ENCODE measurements at regions not wholly inside any gene's neighbourhood (a gene's known extent, or its start where the extent isn't known, plus 50 kb on each side); places are given as distances from the start of the nearest gene placed in this dataset.
"Not testable (repeated sequence)": the region's sequence is repeated elsewhere in the genome, so short reads cannot be mapped to it uniquely, and the experiment has no call there.

DNA sequence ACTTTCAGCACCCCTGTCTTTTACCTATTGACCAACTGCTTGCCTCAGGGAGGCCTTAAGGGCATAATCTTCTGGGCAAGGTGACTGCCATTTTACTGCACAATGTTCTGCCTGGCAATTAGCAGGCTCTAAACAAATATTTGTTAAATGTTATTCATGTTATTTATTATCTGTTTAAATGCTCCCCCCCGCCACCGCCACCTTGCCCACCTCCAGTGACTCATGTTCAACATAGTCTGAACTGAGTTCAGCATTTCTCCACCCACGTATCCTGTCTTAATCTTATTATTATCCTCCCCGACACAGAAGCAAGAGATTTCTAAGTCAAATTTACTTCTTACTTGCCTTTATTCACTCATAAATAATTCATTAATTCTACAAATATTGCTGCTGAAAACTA lies 144.8 kb downstream of the LIG4 start:
- ChIA-PET POLR2A (no interaction called here), CTCF (no interaction called here)
- DNase-seq (ENCODE audit: extremely low spot score): no peak
- TF ChIP-seq, protein P1, sequence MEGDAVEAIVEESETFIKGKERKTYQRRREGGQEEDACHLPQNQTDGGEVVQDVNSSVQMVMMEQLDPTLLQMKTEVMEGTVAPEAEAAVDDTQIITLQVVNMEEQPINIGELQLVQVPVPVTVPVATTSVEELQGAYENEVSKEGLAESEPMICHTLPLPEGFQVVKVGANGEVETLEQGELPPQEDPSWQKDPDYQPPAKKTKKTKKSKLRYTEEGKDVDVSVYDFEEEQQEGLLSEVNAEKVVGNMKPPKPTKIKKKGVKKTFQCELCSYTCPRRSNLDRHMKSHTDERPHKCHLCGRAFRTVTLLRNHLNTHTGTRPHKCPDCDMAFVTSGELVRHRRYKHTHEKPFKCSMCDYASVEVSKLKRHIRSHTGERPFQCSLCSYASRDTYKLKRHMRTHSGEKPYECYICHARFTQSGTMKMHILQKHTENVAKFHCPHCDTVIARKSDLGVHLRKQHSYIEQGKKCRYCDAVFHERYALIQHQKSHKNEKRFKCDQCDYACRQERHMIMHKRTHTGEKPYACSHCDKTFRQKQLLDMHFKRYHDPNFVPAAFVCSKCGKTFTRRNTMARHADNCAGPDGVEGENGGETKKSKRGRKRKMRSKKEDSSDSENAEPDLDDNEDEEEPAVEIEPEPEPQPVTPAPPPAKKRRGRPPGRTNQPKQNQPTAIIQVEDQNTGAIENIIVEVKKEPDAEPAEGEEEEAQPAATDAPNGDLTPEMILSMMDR (IDR thresholded peaks at IDR 0.05; ENCODE audit: control extremely low read depth, extremely low read depth, low read depth, missing control alignments): no peak

- ChIA-PET CTCF (interaction anchor here (1.0 kb wide), 1 partner anchor 34 kb away, joined by 3 read pairs; no protein-coding TSS in a partner anchor), POLR2A (no interaction called here)
- TF ChIP-seq, protein P1 (IDR thresholded peaks at IDR 0.05; ENCODE audit: control extremely low read depth, extremely low read depth, low read depth, missing control alignments): no peak
- no peak for DNase-seq (ENCODE audit: extremely low spot score)
These were observed 145.7 kb downstream of the LIG4 start for GRCh38 chr13:108069521-108070210.

DNA sequence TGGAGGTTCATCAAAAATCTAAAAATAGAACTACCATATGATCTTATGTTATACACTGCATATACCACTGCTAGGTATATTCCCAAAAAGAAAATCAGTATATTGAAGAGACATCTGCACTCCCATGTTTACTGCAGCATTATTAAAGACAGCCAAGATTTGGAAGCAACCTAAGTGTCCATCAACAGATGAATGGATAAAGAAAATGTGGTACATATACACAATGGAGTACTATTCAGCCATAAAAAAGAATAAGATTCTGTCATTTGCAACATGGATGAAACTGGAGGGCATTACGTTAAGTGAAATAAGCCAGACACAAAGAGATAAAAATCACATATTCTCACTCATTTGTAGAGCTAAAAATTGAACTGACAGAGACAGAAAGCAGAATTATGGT lies 151.0 kb downstream of the LIG4 start:
- CTCF ChIA-PET; DNase-seq (ENCODE audit: extremely low spot score); POLR2A ChIA-PET: not testable (repeated sequence)

DNA sequence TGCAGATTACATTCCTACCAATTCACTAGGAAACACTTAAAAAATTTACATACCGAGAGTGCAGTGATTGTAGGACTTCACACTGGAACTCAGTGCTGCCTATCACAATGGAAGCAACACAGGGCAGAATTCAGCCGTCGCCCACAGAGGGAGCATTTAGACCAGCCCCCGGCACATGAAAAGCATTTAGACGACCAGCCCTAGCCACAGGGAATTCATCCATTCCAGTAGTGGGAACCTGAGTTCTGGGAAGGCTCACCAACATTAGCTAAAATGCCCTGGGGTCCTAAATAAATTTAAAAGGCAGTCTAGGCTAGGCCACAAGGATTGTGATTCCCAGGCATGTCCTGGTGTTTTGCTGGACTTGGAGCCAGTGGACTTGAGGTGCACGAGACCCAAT lies 155.2 kb downstream of the LIG4 start:
- DNase-seq (ENCODE audit: extremely low spot score): no peak
- ChIA-PET POLR2A (no interaction called here), CTCF (no interaction called here)
- TF ChIP-seq, protein P1 (IDR thresholded peaks at IDR 0.05; ENCODE audit: control extremely low read depth, extremely low read depth, low read depth, missing control alignments): no peak

GRCh38 chr13:108056278-108056677 lies 159.1 kb downstream of the LIG4 start:
- DNase-seq (ENCODE audit: extremely low spot score): no peak
- POLR2A ChIA-PET: no interaction called here
- TF ChIP-seq, protein P1 (IDR thresholded peaks at IDR 0.05; ENCODE audit: control extremely low read depth, extremely low read depth, low read depth, missing control alignments): no peak
- CTCF ChIA-PET: no interaction called here

DNA sequence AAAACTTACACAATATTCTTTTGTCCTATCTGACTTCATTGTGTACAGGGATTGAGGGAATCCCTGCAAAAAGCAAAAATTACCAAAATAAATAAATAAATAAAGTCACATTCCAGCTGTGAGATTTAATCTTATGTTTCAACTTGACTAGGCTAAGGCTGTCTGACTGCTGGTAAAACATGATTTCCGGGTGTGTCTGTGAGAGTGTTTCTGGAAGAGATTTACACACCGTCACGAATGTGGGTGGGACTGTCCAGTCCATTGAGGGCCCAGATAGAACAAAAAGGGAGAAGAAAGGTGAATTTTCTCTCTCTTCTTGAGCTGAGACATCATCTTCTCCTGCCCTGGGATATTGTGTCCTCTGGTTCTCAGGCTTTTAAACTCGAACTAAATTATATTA lies 166.1 kb downstream of the LIG4 start:
- CTCF ChIA-PET: no interaction called here
- TF ChIP-seq, protein P1 (IDR thresholded peaks at IDR 0.05; ENCODE audit: control extremely low read depth, extremely low read depth, low read depth, missing control alignments): no peak
- DNase-seq (ENCODE audit: extremely low spot score): no peak
- POLR2A ChIA-PET: no interaction called here

- ChIA-PET POLR2A (no interaction called here), CTCF (no interaction called here)
- TF ChIP-seq, protein P1 (IDR thresholded peaks at IDR 0.05; ENCODE audit: control extremely low read depth, extremely low read depth, low read depth, missing control alignments): no peak
- no peak for DNase-seq (ENCODE audit: extremely low spot score)
These were observed 170.4 kb downstream of the LIG4 start for GRCh38 chr13:108044954-108045353.

- DNase-seq (ENCODE audit: extremely low spot score); POLR2A ChIA-PET; CTCF ChIA-PET: not testable (repeated sequence)
These were observed 172.5 kb downstream of the LIG4 start for GRCh38 chr13:108042866-108043265.
